ENCODE measurements at regions not wholly inside any gene's neighbourhood (a gene's known extent, or its start where the extent isn't known, plus 50 kb on each side); places are given as distances from the start of the nearest gene placed in this dataset.

DNA sequence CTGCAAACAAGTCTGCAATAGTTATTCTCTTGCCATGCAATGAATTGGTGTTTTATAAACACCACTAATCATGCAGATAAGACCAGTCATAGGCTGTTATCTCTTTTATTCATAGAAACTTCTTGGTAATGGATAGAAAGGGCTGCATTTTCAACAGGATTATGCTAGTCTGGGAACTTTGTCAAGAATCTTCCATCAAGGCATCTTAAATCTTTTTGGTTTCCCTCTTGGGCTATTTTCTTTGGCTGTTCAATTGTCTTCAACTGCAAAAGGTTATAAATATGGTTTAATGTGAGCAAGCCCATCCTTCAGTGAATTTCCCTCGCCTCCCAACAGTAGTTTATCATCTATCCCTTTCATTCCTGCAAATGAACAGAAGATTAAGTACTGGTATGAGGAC is 59.0 kb upstream of the MINAR1 start:
- DNase-seq (ENCODE audit: low read depth): no peak

- DNase-seq (ENCODE audit: low read depth): no peak
Observed at GRCh38 chr15:79373728-79374127, 58.4 kb upstream of the MINAR1 start.

GRCh38 chr15:79376383-79376782 is 55.8 kb upstream of the MINAR1 start:
- DNase-seq (ENCODE audit: low read depth): no peak

GRCh38 chr15:79378394-79379109 is 53.6 kb upstream of the MINAR1 start:
- no peak for DNase-seq (ENCODE audit: low read depth)

DNA sequence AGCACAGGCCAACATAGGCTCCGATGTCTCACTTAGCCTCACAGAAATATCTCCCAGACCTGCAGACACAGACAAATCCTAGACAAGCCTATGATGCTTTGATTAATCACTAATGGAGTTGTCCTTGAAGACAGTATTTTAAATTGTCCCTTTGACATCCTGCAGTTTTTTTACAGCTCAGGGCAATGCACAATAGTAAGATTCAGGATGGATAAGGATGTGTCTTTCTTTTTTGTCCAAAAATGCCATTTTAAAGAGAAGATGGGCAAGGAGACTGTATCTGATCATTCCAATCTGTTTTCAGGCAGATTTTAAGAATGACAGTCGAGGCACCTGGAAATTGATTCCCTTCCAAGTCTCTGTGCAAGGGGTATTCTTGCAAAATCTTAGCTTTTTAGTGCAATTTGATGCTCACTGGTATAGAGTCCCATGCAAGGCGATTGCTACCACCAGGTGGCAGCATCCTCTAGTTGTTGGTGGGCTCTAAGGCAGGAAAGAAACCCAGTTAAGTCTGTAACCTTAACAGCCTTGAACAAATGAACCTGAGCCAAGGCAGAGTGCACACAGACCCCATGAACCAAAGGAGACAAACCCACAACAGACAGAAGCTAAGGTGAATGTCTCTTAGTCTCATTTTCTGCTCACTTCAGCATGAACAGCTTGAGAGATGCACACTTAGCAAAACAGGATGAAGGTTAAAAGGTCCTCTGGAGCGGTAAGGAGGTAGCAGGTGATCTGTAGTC is 51.2 kb upstream of the MINAR1 start:
- DNase-seq (ENCODE audit: low read depth): peak; percentile 60

GRCh38 chr15:79381593-79381992 is 50.5 kb upstream of the MINAR1 start:
- DNase-seq (ENCODE audit: low read depth): no peak
